Immature natural killer cell (primary cell): ENCODE measurements at regions not wholly inside any gene's neighbourhood (a gene's known extent, or its start where the extent isn't known, plus 50 kb on each side); places are given as distances from the start of the nearest gene placed in this dataset.

ENCODE experiments used
- DNase-seq, 3 donors: peaks; one replicate each; pipeline ENCODE4 v3.0.0; 2022; ENCODE audit warnings: mixed read lengths in 1 of 3
- H3K27ac Mint-ChIP-seq, 6 donors: one replicate each; pipeline ENCODE4 v1.8.0; 2020; ENCODE audit warnings: mixed read lengths in 6 of 6, mild to moderate bottlenecking in 5 of 6, inconsistent platforms in 4 of 6, moderate library complexity in 3 of 6
- H3K27me3 Mint-ChIP-seq, 3 donors: one replicate each; pipeline ENCODE4 v1.8.0; 2020 to 2021; ENCODE audit warnings: low read depth in 3 of 3, mild to moderate bottlenecking in 3 of 3, mixed read lengths in 3 of 3, moderate library complexity in 3 of 3, inconsistent platforms in 1 of 3
- H3K36me3 Mint-ChIP-seq, 3 donors: one replicate each; pipeline ENCODE4 v1.8.0; 2020; ENCODE audit warnings: mixed read lengths in 3 of 3, inconsistent platforms in 2 of 3, mild to moderate bottlenecking in 2 of 3
- H3K4me1 Mint-ChIP-seq, 2 donors: one replicate each; pipeline ENCODE4 v1.8.0; 2020; ENCODE audit warnings: inconsistent platforms in 2 of 2, mild to moderate bottlenecking in 2 of 2, mixed read lengths in 2 of 2, moderate library complexity in 1 of 2
- H3K4me3 Mint-ChIP-seq, 5 donors: one replicate each; pipeline ENCODE4 v1.8.0; 2020; ENCODE audit warnings: mild to moderate bottlenecking in 5 of 5, mixed read lengths in 5 of 5, inconsistent platforms in 3 of 5, moderate library complexity in 3 of 5
- H3K9me3 Mint-ChIP-seq, 6 donors: one replicate each; pipeline ENCODE4 v1.8.0; 2020; ENCODE audit warnings: mild to moderate bottlenecking in 6 of 6, mixed read lengths in 6 of 6, inconsistent platforms in 4 of 6, moderate library complexity in 3 of 6

DNA sequence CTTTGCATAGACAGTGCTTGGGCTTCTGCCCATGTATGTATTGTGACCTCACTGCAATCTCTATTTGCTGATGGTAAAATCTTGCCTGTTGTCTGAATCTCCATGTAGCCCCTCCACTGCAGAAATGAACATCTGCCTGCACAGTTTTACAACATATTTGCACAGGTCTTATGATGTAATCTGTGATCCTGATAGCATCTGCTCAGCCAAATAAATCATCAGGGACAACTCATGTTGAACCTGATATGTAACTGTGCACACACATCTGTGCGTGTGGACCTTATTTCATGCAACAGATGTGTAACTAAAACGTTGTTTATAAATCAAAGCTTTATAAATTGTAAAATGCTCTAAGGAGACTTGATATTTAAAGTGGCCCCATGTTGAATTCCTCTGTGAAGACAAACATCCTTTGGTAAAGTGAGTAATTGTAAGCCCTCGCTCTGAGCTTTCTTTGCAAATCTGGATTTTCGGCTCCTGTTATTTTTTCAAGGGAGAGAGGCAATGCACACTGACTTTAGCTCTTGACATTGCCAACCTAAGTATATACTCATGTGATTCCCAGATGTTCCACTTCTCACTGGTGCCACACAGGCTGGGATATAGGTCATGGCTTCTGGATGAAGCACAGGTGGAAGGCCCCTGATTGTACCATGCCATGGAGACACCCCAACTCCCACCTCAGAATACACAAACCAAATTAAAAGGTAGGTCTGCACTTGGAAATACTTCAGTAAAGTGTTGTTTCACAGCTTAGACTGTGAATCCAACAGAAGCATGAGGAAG, 371.3 kb downstream of the GRIN2B start:
- Mint-ChIP-seq H3K4me1 (no peaks in the 10 kb centered on the region), H3K36me3 (no peaks in the 10 kb centered on the region), H3K9me3 (peaks cover 0 to 4% (median under 1%) of the 10 kb centered on the region in 6 donors), H3K27ac (no peak overlapping the region), H3K27me3 (peaks cover 0 to 3% (median 2%) of the 10 kb centered on the region in 3 donors), H3K4me3 (no peak overlapping the region)
- DNase-seq, result no peak

DNA sequence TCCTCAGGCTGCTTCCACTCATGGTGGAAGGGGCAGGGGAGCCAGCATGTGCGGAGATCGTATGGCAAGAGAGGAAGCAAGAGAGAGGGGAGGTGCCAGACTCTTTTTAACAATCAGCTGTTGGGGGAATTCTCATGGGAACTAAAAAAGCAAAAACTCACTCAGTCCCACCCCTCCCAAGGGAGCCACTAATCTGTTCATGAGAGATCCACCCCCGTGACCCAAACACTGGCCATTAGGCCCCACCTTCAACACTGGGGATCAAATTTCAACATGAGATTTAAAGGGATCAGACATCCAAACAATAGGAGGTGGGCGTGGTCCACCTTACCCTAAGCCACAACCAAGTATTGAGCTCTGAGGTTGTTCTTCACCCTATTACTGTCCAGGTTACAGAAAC, 375.1 kb downstream of the GRIN2B start:
- no peak for DNase-seq
- H3K36me3 Mint-ChIP-seq, result no peaks in the 10 kb centered on the region
- peaks cover 0 to 6% (median under 1%) of the 10 kb centered on the region in 6 donors for H3K9me3 Mint-ChIP-seq
- H3K27me3 Mint-ChIP-seq, result peaks cover 0 to 4% (median 0%) of the 10 kb centered on the region in 3 donors
- H3K4me3 Mint-ChIP-seq, result no peak overlapping the region
- H3K27ac Mint-ChIP-seq, result no peak overlapping the region
- no peaks in the 10 kb centered on the region for H3K4me1 Mint-ChIP-seq

DNA sequence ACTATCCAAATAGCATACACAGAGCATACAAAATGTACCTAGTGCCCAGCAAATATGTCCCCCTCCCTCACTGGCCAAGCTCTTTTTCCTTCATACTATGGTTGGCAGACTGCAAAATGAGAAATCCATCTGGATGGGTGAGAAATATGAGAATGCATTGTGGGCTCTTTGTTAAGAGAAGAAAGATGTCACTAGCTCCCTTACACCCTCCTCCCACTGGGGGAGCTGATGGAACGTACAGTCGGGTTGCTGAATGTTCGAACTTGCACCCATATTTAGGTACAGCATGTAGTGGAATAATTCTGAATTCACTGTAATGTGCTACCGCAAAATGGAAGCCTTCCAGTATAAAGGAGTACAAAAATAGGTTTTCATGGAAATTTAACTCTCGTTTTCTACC, 377.4 kb downstream of the GRIN2B start:
- Mint-ChIP-seq H3K27me3 (peaks cover 0 to 6% (median 0%) of the 10 kb centered on the region in 3 donors), H3K4me3 (no peak overlapping the region), H3K4me1 (no peaks in the 10 kb centered on the region), H3K27ac (no peak overlapping the region), H3K9me3 (peaks cover 0 to 6% (median under 1%) of the 10 kb centered on the region in 6 donors), H3K36me3 (no peaks in the 10 kb centered on the region)
- no peak for DNase-seq

DNA sequence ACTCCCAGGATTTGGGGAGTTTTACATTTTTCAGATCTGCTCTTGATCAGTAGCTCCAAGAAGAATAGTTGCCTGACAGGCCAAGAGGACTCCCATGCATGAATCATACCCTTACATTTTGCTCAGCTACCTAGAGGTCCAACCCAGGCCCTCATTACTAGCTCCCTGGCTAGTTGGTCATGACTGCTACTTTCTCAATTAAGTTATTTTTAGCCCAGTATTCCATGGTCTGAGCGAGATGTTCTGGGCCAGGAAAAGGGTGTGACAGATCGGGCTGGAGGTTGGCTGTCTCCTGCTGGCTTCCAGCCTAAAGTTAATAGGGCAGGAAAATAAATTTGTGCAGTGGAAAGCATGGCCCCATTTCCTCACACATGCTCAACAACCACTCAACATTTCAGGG, 379.2 kb downstream of the GRIN2B start:
- no peak for DNase-seq
- H3K4me1 Mint-ChIP-seq, result no peaks in the 10 kb centered on the region
- H3K27me3 Mint-ChIP-seq, result peaks cover 0 to 6% (median 0%) of the 10 kb centered on the region in 3 donors
- no peaks in the 10 kb centered on the region for H3K36me3 Mint-ChIP-seq
- peaks cover 0 to 6% (median under 1%) of the 10 kb centered on the region in 6 donors for H3K9me3 Mint-ChIP-seq
- no peak overlapping the region for H3K4me3 Mint-ChIP-seq
- no peak overlapping the region for H3K27ac Mint-ChIP-seq

DNA sequence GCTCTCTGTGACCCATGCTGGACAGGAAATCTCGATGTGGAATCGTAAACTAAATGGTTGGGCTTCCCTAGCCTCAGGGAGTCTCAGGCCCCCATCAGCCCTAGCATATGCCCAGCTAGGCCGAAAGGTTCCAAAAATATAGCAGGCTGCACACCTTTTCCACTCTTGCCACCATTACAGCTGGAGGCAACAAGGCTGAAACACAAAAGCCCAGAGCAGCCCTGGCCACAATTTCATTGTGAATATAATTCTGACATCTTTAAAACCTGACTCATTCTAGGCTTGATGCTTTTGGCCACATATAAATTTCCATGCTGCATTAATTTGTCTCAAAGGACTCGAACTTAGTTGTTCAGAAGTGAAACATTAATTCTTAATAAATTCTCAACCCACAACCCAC, 382.2 kb downstream of the GRIN2B start:
- Mint-ChIP-seq H3K4me1 (no peaks in the 10 kb centered on the region), H3K36me3 (no peaks in the 10 kb centered on the region), H3K9me3 (peaks cover 0 to 5% (median 0%) of the 10 kb centered on the region in 6 donors), H3K27ac (no peak overlapping the region), H3K27me3 (peaks cover 0 to 6% (median 0%) of the 10 kb centered on the region in 3 donors), H3K4me3 (no peak overlapping the region)
- DNase-seq, result no peak

DNA sequence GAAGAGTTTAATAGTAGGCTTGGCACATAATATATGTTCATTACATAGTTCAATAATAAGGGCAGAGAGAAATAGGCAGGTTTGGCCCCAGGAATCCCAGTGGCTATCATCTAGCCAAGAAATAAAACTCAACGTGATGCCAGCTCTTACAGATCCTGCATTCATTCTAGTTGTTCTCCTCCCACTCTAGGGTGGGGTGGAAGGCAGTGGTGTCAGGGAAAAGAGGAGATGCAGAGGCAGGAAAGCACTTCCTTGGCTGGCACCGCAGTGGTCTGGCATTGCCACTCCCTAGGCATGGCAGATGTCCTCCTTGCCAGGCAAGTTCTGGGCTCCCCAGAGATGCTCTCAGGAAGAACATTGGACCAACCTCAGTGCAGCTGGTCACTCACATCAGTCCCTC, 383.6 kb downstream of the GRIN2B start:
- no peaks in the 10 kb centered on the region for H3K4me1 Mint-ChIP-seq
- no peak overlapping the region for H3K4me3 Mint-ChIP-seq
- no peak for DNase-seq
- H3K27ac Mint-ChIP-seq, result no peak overlapping the region
- H3K36me3 Mint-ChIP-seq, result no peaks in the 10 kb centered on the region
- H3K9me3 Mint-ChIP-seq, result peaks cover 0 to 9% (median 0%) of the 10 kb centered on the region in 6 donors
- H3K27me3 Mint-ChIP-seq, result peaks cover 0 to 6% (median 0%) of the 10 kb centered on the region in 3 donors

DNA sequence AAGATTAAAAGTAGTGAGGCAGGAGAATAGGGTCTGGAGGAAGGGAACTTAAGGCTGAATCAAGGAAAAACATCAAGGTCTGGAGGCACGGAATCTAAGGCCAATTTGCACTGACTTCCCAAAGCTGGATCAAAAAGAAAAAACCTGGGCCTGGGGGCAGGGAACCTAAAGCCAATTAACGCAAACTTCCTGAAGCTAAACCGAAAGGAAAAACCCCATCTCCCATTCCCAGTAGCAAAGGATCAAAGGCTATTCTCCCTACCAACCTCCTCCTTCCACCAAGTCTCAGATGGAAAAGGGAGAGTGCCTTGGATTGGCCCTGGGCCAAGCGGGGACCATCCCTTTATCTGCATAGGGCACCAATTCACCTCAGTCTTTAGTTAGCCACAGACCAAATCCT, 384.2 kb downstream of the GRIN2B start:
- Mint-ChIP-seq H3K36me3 (no peaks in the 10 kb centered on the region), H3K27me3 (peaks cover 0 to 6% (median 0%) of the 10 kb centered on the region in 3 donors), H3K9me3 (peaks cover 0 to 9% (median 0%) of the 10 kb centered on the region in 6 donors), H3K4me1 (no peaks in the 10 kb centered on the region), H3K27ac (no peak overlapping the region), H3K4me3 (no peak overlapping the region)
- no peak for DNase-seq

DNA sequence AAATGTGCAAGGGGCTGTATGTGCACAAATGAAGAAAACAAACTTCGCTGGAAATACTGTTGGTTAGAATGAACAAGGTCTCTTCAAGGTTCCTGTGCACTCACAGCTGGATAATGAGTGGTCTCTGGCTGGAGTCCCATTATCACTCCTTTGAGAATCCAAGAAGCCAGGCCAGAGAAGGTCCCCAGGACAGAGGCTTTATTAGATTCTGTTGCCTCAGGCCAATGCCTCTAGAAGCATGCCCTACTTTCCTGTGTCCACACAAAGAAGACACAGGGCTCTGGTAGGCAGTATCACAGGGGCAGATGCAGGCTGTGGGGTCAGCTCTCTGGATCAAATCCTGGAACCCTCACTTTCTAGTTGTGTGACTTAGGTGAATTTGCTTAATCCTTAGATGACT, 384.7 kb downstream of the GRIN2B start:
- H3K36me3 Mint-ChIP-seq, result no peaks in the 10 kb centered on the region
- no peak overlapping the region for H3K27ac Mint-ChIP-seq

DNA sequence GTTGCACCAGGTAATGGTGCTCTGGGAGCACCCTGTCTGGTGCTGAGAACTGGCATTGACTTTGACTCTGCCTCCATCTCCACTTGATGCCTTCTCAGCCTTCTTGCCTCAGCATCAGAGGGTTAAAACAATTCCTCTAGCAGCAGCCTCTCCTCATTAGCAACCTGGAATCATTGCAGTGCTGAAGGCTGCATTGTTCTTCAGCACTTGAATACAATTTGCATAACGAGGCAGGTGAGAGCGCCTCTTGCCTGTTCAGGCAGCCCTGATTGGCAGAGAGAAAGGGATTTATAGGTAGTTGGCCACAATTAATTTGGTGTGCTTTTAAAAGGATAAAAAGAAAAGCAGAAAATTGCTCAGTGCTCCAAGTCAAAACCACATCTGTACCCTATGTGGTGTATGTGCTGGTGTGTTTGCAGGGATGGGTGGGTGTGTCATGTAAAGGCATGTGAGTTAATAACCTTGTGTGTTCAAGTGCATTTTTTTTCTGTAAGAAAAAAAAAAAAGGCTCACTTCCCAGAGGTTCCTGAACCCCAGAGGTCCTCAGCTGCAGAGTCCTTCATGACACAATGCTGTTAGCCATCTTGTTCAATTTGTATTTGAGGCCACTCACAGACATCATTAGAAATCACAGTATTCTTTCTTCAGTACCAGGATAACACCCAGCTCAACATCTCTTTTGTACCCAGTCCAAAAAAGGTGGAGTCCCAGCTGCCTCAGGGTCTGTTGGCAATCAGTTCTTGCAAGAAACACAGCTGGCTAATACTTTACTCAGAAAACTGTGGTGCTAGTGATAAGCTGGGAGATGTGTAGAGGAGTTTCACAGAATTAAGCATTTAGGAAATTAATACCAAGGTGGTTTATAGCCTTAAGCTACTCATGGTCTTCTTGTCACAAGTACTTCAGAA, 385.6 kb downstream of the GRIN2B start:
- Mint-ChIP-seq H3K4me1 (no peaks in the 10 kb centered on the region), H3K27me3 (peaks cover 0 to 3% (median 1%) of the 10 kb centered on the region in 3 donors), H3K36me3 (no peaks in the 10 kb centered on the region), H3K9me3 (peaks cover 0 to 9% (median 0%) of the 10 kb centered on the region in 6 donors), H3K4me3 (no peak overlapping the region), H3K27ac (no peak overlapping the region)
- DNase-seq, result no peak

More for the DNA sequence above, 384.7 kb downstream of the GRIN2B start:
- H3K9me3 Mint-ChIP-seq, result peaks cover 0 to 9% (median 0%) of the 10 kb centered on the region in 6 donors
- no peaks in the 10 kb centered on the region for H3K4me1 Mint-ChIP-seq
- no peak overlapping the region for H3K4me3 Mint-ChIP-seq
- no peak for DNase-seq
- H3K27me3 Mint-ChIP-seq, result peaks cover 0 to 6% (median 1%) of the 10 kb centered on the region in 3 donors

DNA sequence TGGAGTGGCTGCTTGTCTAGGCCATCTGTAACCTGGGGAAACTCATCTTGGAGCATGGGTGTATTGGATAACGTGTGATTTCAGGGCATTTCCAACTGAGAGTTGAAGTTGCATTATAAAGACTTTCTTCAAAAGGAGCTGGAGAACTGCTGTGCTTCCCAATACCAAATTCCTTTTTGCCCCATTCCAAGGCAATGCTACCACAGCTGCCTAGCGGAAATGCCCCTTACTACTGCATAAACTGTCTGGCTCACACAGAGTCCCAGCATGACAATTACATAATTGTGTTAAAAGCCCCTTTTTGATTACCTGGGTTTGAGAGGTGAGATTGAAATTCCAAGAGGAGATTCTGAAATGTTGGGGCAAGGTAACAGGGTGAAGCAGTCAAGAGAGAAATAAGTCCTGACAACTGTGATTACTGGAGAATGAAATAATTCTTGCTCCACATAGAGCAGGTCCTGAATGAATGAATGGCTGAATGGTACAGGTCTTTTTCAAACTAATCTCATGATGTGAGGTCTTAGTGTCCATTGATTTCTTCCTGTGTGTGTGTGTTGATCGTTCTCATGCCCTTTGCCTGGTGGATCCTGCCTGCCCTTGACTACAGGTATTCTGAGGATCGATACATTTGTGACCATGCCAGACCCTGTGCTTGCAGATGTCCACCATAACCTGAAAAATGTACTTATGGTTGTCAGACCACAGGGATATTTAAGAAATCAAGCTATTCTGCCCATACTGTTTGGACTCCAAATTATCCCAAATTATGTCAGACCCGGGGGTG, 386.5 kb downstream of the GRIN2B start:
- Mint-ChIP-seq H3K27me3 (peaks cover 0 to 3% (median 1%) of the 10 kb centered on the region in 3 donors), H3K4me1 (no peaks in the 10 kb centered on the region), H3K36me3 (no peaks in the 10 kb centered on the region), H3K4me3 (no peak overlapping the region), H3K27ac (no peak overlapping the region), H3K9me3 (peaks cover 0 to 9% (median 0%) of the 10 kb centered on the region in 6 donors)
- DNase-seq, result no peak

DNA sequence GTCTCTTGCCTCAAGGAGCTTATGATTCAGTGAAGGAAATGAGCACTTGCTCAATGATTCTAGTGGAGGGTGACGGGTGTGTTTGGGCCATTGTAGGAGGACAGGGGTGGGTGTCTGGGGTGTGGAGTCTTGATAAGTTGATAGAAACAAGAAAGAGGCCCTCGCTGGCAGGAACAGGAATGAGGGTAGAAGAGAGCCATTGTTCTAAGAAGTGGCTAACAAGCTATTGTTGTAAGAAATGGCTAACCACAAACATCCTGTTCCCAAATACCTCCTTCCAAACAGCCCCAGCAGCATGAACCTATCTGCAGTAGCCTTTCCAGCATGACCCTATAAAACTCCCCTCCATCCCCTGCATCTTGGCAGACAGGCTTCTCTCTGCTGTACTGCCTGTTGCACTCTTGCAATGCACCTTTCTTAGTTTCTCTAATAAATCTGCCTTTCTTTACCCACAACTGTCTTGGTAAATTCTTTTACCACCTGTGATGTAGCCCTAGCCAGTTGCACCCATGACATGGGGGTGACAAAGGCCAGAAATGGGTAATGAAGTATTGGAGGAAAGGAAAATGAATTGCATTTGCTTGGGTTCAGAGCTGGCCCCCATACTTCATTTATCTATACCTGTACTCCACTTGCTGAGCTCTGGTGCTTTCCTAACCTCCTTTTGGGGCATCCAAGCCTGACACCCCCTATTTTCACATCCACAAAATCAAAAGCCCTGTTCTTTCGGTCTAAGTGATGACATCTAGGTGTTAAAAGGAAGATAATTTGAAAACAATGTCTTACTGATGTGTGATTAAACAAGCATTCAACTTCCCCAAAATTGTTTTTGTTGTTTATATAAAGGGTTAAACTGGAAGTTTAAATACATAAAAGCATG, 389.1 kb downstream of the GRIN2B start:
- DNase-seq, result no peak
- Mint-ChIP-seq H3K4me1 (no peaks in the 10 kb centered on the region), H3K36me3 (no peaks in the 10 kb centered on the region), H3K4me3 (no peak overlapping the region), H3K27me3 (peaks cover 0 to 3% (median 1%) of the 10 kb centered on the region in 3 donors), H3K27ac (no peak overlapping the region), H3K9me3 (peaks cover 0 to 7% (median 0%) of the 10 kb centered on the region in 6 donors)

DNA sequence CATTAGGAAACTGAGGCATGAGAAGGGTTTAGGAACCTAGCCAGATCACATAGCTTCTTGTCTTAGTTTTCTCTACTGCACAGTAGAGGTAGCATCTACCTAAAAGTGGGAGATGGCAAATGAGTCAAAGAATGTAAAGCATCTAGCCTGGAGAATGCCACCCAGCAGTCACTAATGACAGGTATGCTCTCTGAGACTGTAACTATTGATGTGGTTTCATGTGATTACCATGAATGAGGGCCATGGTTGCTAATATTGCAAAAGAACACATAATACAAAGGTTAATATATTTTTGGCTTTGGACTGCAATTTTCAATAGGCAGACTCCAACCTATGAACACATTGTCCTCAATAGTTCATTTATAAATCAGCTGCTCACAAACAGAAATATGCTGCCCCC, 389.9 kb downstream of the GRIN2B start:
- peaks cover 0 to 2% (median 1%) of the 10 kb centered on the region in 3 donors for H3K27me3 Mint-ChIP-seq
- no peak overlapping the region for H3K4me3 Mint-ChIP-seq

DNA sequence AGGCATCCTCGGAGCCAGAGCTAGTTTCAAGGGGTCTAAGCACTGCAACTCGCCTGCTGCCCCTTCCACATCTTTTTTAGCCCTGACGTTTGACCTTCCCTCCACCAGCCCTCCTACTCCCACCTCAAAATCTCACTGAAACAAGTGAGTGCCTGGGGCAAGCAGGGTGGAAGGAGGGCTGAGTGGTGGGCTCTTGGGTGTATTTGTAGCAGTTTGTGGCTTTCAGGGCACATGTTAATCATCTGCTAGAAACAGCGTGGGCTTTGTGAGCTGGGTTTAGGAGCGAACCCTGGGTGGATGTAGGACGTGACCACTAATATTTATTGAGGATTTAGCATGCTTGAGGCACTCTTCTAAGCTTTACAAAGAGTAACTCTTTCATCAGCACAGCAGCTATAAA, 390.3 kb downstream of the GRIN2B start:
- no peaks in the 10 kb centered on the region for H3K4me1 Mint-ChIP-seq
- no peak overlapping the region for H3K4me3 Mint-ChIP-seq

More for the DNA sequence above, 389.9 kb downstream of the GRIN2B start:
- Mint-ChIP-seq H3K4me1 (no peaks in the 10 kb centered on the region), H3K36me3 (no peaks in the 10 kb centered on the region), H3K9me3 (peaks cover 0 to 7% (median 0%) of the 10 kb centered on the region in 6 donors), H3K27ac (no peak overlapping the region)
- no peak for DNase-seq

More for the DNA sequence above, 390.3 kb downstream of the GRIN2B start:
- H3K36me3 Mint-ChIP-seq, result no peaks in the 10 kb centered on the region
- no peak overlapping the region for H3K27ac Mint-ChIP-seq
- peaks cover 0 to 2% (median 1%) of the 10 kb centered on the region in 3 donors for H3K27me3 Mint-ChIP-seq
- peaks cover 0 to 7% (median 0%) of the 10 kb centered on the region in 6 donors for H3K9me3 Mint-ChIP-seq
- no peak for DNase-seq
